ENCODE measurements at regions not wholly inside any gene's neighbourhood (a gene's known extent, or its start where the extent isn't known, plus 50 kb on each side); places are given as distances from the start of the nearest gene placed in this dataset.

DNA sequence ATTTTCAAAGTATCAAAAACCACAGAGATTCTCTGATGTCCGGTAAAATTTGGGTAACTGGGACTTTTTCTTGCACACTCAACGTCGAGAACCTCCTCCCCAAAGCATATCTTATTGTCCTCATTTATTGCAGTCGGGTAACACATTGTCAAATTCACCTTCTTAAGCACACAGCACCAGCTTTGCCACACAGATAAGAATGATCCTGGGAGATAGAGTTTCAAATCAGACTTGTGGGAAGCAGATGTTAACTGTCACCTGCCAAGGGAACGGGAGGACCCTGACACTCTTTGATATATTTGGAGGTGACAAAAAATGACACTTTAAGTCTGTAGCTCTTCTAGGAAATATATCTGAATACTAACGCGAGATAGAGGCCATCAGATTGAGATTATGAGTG is 282.1 kb upstream of the BMP2 start:
- TF ChIP-seq, protein P1, sequence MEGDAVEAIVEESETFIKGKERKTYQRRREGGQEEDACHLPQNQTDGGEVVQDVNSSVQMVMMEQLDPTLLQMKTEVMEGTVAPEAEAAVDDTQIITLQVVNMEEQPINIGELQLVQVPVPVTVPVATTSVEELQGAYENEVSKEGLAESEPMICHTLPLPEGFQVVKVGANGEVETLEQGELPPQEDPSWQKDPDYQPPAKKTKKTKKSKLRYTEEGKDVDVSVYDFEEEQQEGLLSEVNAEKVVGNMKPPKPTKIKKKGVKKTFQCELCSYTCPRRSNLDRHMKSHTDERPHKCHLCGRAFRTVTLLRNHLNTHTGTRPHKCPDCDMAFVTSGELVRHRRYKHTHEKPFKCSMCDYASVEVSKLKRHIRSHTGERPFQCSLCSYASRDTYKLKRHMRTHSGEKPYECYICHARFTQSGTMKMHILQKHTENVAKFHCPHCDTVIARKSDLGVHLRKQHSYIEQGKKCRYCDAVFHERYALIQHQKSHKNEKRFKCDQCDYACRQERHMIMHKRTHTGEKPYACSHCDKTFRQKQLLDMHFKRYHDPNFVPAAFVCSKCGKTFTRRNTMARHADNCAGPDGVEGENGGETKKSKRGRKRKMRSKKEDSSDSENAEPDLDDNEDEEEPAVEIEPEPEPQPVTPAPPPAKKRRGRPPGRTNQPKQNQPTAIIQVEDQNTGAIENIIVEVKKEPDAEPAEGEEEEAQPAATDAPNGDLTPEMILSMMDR (IDR thresholded peaks at IDR 0.05; ENCODE audit: low read depth, low read length, poor library complexity, severe bottlenecking), result no peak
- TF ChIP-seq EZH2phosphoT487 (IDR thresholded peaks at IDR 0.05; ENCODE audit: borderline replicate concordance, low read length), result no peak
